Heart left ventricle (tissue), 16 donors: ENCODE measurements at regions not wholly inside any gene's neighbourhood (a gene's known extent, or its start where the extent isn't known, plus 50 kb on each side); places are given as distances from the start of the nearest gene placed in this dataset.

ENCODE experiments used
- ATAC-seq, 4 donors: fragments of 200-7000 bp; cut with Tn5 transposase; one replicate each; pipeline ENCODE4 v1.9.1; 2020 to 2022; ENCODE audit warnings: moderate library complexity in 4 of 4, mild to moderate bottlenecking in 3 of 4, moderate number of reproducible peaks in 1 of 4
- DNase-seq, 5 donors: peaks; one replicate each; pipeline ENCODE4 v3.0.0-alpha.2; 2020
- H3K27ac ChIP-seq, 12 donors: fragments of 200-600 bp; sonication (generic) in 4 of 12; one replicate each; pipeline versions ENCODE4 v1.5.0 to v1.8.0; 2016 to 2022; ENCODE audit warnings: mild to moderate bottlenecking in 2 of 12
- H3K27me3 ChIP-seq, 9 donors: fragments of 200-600 bp; sonication (generic) in 2 of 9; one replicate each; pipeline versions ENCODE4 v1.5.1 to v1.8.0; 2016 to 2022; ENCODE audit warnings: mild to moderate bottlenecking in 3 of 9
- H3K36me3 ChIP-seq, 9 donors: fragments of 200-600 bp; sonication (generic) in 2 of 9; one replicate each; pipeline versions ENCODE4 v1.5.0 to v1.8.0; 2018 to 2022; ENCODE audit warnings: mild to moderate bottlenecking in 2 of 9
- H3K4me1 ChIP-seq, 12 donors: fragments of 200-600 bp; sonication (generic) in 4 of 12; one replicate each; pipeline versions ENCODE4 v1.5.0 to v1.8.0; 2016 to 2022; ENCODE audit warnings: mild to moderate bottlenecking in 3 of 12
- H3K4me3 ChIP-seq, 12 donors: fragments of 200-600 bp; sonication (generic) in 4 of 12; one replicate each; pipeline versions ENCODE4 v1.5.0 to v1.8.0; 2017 to 2022; ENCODE audit warnings: mild to moderate bottlenecking in 9 of 12, moderate library complexity in 4 of 12
- H3K9me3 ChIP-seq, 12 donors: fragments of 200-600 bp; sonication (generic) in 4 of 12; one replicate each; pipeline versions ENCODE4 v1.5.0 to v1.8.0; 2016 to 2022; ENCODE audit warnings: mild to moderate bottlenecking in 1 of 12
- POLR2A ChIP-seq, 2 donors: fragments of 450-650 bp; IDR thresholded peaks; one replicate each; pipeline ENCODE4 v1.6.1; 2017; ENCODE audit warnings: antibody characterized with exemption in 2 of 2, mild to moderate bottlenecking in 2 of 2, moderate library complexity in 2 of 2
- WGBS, 4 donors: extraction: QIAGEN DNeasy Blood & Tissue Kit in 2 of 4; methylation state at CpG; one replicate each; pipeline versions ENCODE4 v1.1.5 to v1.1.7; 2013 to 2018; 5-methylcytosine and 5-hydroxymethylcytosine counted together
- intact Hi-C, 10 donors: fragments of 100-400 bp; cut with DNase I; formaldehyde crosslinking; loops; one replicate each; pipeline versions ENCODE4 v1.11.1 to v1.14.2; 2022
- TF ChIP-seq, protein P1 (sequence below), 12 donors: fragments of 200-600 bp; sonication (generic) in 4 of 12; IDR thresholded peaks; one replicate each; pipeline versions ENCODE4 v1.5.0 to v1.8.0; 2018 to 2022; ENCODE audit warnings: antibody characterized with exemption in 12 of 12, mild to moderate bottlenecking in 5 of 12
- donor health status: ischemic (EF 13 %, LVEDD 7.1; RV severe dilation, severe dysfunction).
- donor health status: healthy with polysubstance abuse.
- donor health status: DM: no; HTN: yes; CAD: no.
- donor health status: DM: no; HTN: no; CAD: no.
- donor health status: ischemic (EF 25% LVEDD 6.9; RV normal size, moderate dysfunction).
- donor health status: ischemic (EF 25% LVEDD 5.7; RV mildly dilated, moderate dysfunction).
- donor health status: healthy.
- donor health status: DM: yes; HTN: yes; CAD: no.
- donor health status: ischemic (EF 35%, LVEDD 5.7; RV mildly dilated, moderate dysfunction).
- donor health status: nonischemic (EF 11% LVEDD 7.7; RV severe dilation, severe dysfunction).
- donor health status: DM: yes; HTN: yes; CAD: no.
- donor health status: PGD.
- donor health status: ischemic (EF 29% LVEDD 5.4; RV normal size, mild dysfunction).
- donor health status: nonischemic (EF 23%, LVEDD 6.1; RV moderate dilation, normal function).

DNA sequence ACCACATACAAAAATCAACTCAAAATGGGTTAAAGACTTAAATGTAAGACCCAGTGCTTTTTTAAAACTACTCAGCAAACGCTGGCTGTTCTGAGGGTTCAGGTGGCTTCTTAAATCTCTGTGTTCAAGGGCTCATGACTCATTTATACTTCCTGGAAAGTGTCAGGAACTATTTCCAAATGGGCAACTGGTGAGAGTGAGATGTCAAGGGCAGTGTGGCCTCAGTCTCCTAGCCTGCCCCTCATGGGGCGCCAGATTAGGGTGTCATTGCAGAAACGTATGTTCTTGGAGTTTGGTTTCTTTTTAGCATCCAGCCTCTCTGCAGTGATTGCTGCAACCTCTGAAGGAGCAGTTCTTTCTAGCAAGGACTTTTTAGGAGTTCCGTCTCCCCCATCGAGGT lies 485.4 kb downstream of the TNS1 start:
- TF ChIP-seq, protein P1, sequence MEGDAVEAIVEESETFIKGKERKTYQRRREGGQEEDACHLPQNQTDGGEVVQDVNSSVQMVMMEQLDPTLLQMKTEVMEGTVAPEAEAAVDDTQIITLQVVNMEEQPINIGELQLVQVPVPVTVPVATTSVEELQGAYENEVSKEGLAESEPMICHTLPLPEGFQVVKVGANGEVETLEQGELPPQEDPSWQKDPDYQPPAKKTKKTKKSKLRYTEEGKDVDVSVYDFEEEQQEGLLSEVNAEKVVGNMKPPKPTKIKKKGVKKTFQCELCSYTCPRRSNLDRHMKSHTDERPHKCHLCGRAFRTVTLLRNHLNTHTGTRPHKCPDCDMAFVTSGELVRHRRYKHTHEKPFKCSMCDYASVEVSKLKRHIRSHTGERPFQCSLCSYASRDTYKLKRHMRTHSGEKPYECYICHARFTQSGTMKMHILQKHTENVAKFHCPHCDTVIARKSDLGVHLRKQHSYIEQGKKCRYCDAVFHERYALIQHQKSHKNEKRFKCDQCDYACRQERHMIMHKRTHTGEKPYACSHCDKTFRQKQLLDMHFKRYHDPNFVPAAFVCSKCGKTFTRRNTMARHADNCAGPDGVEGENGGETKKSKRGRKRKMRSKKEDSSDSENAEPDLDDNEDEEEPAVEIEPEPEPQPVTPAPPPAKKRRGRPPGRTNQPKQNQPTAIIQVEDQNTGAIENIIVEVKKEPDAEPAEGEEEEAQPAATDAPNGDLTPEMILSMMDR (IDR thresholded peaks at IDR 0.05), result no peak
- TF ChIP-seq POLR2A (IDR thresholded peaks at IDR 0.05), result no peak
- Histone ChIP-seq H3K27me3 (no peaks in the 10 kb centered on the region), H3K36me3 (no peaks in the 10 kb centered on the region), H3K4me1 (peaks cover 0 to 10% (median under 1%) of the 10 kb centered on the region in 12 donors), H3K27ac (no peak overlapping the region), H3K4me3 (no peak overlapping the region), H3K9me3 (no peaks in the 10 kb centered on the region)
- DNase-seq (no peak), ATAC-seq (peak in 3 of 4 donors; percentile 20 to 82 (median 74))
- WGBS, 4 donors, result 70 to 79% (median 75%) methylated on average over 5 of the region's 5 CpGs
- intact Hi-C loops, result loop anchor here in 7 of 10 donors (5.0 to 10.0 kb wide), 9 partner anchors 195 to 1003 kb away; no protein-coding TSS in a partner anchor

DNA sequence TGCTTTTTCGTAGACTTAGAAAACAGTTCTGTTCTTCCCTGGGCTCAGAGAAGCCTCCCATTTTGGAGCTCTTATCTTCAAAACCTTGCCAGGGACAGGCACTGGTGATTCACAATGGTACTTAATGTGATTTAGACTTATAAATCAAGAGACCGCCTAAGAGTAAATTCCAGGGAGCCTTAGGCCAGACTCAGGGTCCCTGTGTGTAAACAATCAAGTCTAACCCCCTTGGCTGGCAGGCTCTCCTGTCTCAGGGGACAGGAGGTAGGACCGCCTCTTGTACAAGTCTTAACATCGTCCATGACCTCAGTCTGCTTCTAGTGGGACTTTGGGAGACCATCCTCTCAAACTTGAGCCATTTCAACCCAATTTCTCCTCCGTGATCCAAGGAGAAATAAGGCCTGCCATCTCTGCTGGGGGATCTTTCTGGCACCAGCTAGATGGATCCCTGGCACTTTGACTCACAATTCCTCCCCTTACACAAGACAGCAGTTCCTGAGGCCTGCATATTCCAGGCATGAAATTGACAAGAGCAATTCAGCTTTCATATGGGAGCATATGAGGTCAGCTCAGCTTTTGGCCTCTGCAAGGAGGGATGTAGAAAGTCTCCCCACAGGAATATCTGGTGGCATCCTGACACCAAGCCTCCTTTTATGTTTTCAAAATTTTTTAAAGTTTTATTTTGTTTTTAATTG lies 487.0 kb downstream of the TNS1 start:
- Histone ChIP-seq H3K9me3 (no peaks in the 10 kb centered on the region), H3K4me1 (peaks cover 0 to 21% (median 4%) of the 10 kb centered on the region in 12 donors), H3K27me3 (no peaks in the 10 kb centered on the region), H3K27ac (no peak overlapping the region), H3K4me3 (no peak overlapping the region), H3K36me3 (no peaks in the 10 kb centered on the region)
- DNase-seq (no peak), ATAC-seq (no peak)
- TF ChIP-seq, protein P1 (IDR thresholded peaks at IDR 0.05), result no peak
- no peak for TF ChIP-seq POLR2A (IDR thresholded peaks at IDR 0.05)
- 86 to 92% (median 91%) methylated on average over 5 of the region's 5 CpGs for WGBS, 4 donors
- intact Hi-C loops, result loop anchor here in 7 of 10 donors (5.0 to 10.0 kb wide), 9 partner anchors 197 to 1001 kb away; no protein-coding TSS in a partner anchor

DNA sequence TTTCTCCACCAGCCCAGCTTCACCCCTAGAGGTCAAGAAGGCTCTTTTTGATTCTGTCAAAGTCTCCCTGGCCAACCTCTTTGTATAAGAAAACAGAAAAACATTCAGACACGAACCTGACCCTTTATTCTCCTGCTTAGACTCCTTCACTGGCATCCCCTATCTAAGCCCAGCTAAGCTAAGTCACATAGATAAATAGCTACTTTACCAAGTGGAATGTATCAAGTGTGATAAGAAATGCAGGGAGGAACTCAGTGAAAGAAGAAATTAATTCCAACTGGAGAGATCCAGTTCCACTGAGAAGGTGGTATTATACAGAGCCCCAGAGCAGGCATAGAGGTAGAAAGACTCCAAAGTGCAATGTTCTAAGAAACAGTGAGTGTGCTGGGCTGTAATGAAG lies 489.5 kb downstream of the TNS1 start:
- ATAC-seq, result no peak
- intact Hi-C loops, result loop anchor here in 9 of 10 donors (2.0 to 10.0 kb wide), 15 partner anchors 199 to 998 kb away; partner anchors contain the start of gene IGFBP5 (in 5 of the 9)
- Histone ChIP-seq H3K4me1 (peaks cover 0 to 29% (median 6%) of the 10 kb centered on the region in 12 donors), H3K4me3 (no peak overlapping the region), H3K27ac (no peak overlapping the region), H3K27me3 (no peaks in the 10 kb centered on the region), H3K36me3 (no peaks in the 10 kb centered on the region), H3K9me3 (no peaks in the 10 kb centered on the region)
- no peak for DNase-seq
- 30 to 45% (median 39%) methylated on average over 1 of the region's 1 CpG for WGBS, 4 donors
- no peak for TF ChIP-seq POLR2A (IDR thresholded peaks at IDR 0.05)
- TF ChIP-seq, protein P1 (IDR thresholded peaks at IDR 0.05), result no peak

DNA sequence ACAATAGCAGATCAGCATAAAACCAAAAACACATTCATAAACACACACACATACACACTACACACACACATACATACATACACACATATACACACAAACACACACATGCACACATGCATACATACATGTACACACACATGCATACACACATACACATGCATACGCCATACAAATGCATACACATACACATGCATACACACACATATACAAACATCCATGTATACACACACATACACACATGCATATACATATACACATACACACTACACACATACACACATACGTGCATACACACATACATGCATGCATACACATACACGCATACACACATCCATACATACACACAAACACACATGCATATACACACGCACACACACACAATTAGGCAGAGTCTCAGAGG lies 490.1 kb downstream of the TNS1 start:
- TF ChIP-seq, protein P1 (IDR thresholded peaks at IDR 0.05), result no peak
- TF ChIP-seq POLR2A (IDR thresholded peaks at IDR 0.05), result no peak
- 75 to 96% (median 86%) methylated on average over 4 of the region's 4 CpGs for WGBS, 4 donors
- no peak overlapping the region for H3K27ac ChIP-seq
- no peaks in the 10 kb centered on the region for H3K36me3 ChIP-seq
- H3K27me3 ChIP-seq, result no peaks in the 10 kb centered on the region
- DNase-seq, result no peak
- H3K4me3 ChIP-seq, result no peak overlapping the region
- peaks cover 0 to 29% (median 5%) of the 10 kb centered on the region in 12 donors for H3K4me1 ChIP-seq
- intact Hi-C loops, result loop anchor here in 9 of 10 donors (2.0 to 10.0 kb wide), 15 partner anchors 200 to 998 kb away; partner anchors contain the start of gene IGFBP5 (in 5 of the 9)
- H3K9me3 ChIP-seq, result no peaks in the 10 kb centered on the region
- ATAC-seq, result peak in 2 of 4 donors; percentile 9 to 23
